DOHH2 (cell line): ENCODE measurements at regions not wholly inside any gene's neighbourhood (a gene's known extent, or its start where the extent isn't known, plus 50 kb on each side); places are given as distances from the start of the nearest gene placed in this dataset.

Experiments
- H3F3A ChIP-seq: fragments of 200-600 bp; sonication (generic), shearing (Covaris generic); 2 replicates; pipeline ENCODE4 v1.6.0; 2016; ENCODE audit warnings: antibody characterized with exemption, mild to moderate bottlenecking; ENCODE audit not compliant: control insufficient read depth, insufficient read depth
- H3K27ac ChIP-seq: fragments of 200-600 bp; sonication (generic); 2 replicates; pipeline ENCODE4 v1.5.1; 2014; ENCODE audit warnings: low read depth, mild to moderate bottlenecking, low read length, moderate library complexity
- H3K27me3 ChIP-seq: fragments of 200-600 bp; sonication (generic); 2 replicates; pipeline ENCODE4 v1.6.1; 2014; ENCODE audit warnings: mild to moderate bottlenecking, low read length, mixed read lengths; ENCODE audit not compliant: control insufficient read depth
- H3K36me3 ChIP-seq: fragments of 200-600 bp; sonication (generic); 2 replicates; pipeline ENCODE4 v1.6.1; 2014; ENCODE audit warnings: mild to moderate bottlenecking, low read length, moderate library complexity, mixed read lengths; ENCODE audit not compliant: control insufficient read depth
- H3K4me1 ChIP-seq: fragments of 200-600 bp; sonication (generic); 2 replicates; pipeline ENCODE4 v1.6.1; 2014; ENCODE audit warnings: mild to moderate bottlenecking, low read length, mixed read lengths; ENCODE audit not compliant: control insufficient read depth
- H3K4me2 ChIP-seq: fragments of 200-600 bp; sonication (generic); 2 replicates; pipeline ENCODE4 v1.6.0; 2014; ENCODE audit warnings: mild to moderate bottlenecking, low read length, moderate library complexity
- H3K4me3 ChIP-seq: fragments of 200-600 bp; sonication (generic); 2 replicates; pipeline ENCODE4 v1.5.1; 2014; ENCODE audit warnings: mild to moderate bottlenecking, low read length, mixed read lengths
- H3K79me2 ChIP-seq: fragments of 200-600 bp; sonication (generic); 2 replicates; pipeline ENCODE4 v1.6.1; 2014; ENCODE audit warnings: mild to moderate bottlenecking, low read length, mixed read lengths; ENCODE audit not compliant: control insufficient read depth
- H3K9me2 ChIP-seq: fragments of 200-600 bp; sonication (generic); replicated peaks from 2 replicates; pipeline ENCODE4 v1.6.1; 2014; ENCODE audit warnings: mild to moderate bottlenecking, low read length, mixed read lengths; ENCODE audit not compliant: control insufficient read depth
- H3K9me3 ChIP-seq: fragments of 200-600 bp; sonication (generic); 2 replicates; pipeline ENCODE4 v1.6.1; 2014; ENCODE audit warnings: antibody characterized with exemption, low read length, mixed read lengths; ENCODE audit not compliant: control insufficient read depth, insufficient read depth
- H4K20me1 ChIP-seq: fragments of 200-600 bp; sonication (generic); 2 replicates; pipeline ENCODE4 v1.6.0; 2014; ENCODE audit warnings: low read depth, mild to moderate bottlenecking, antibody characterized with exemption, low read length, moderate library complexity; ENCODE audit not compliant: control insufficient read depth, insufficient read depth
- CTCF ChIP-seq: fragments of 200-600 bp; sonication (generic); IDR thresholded peaks from one replicate; pipeline ENCODE4 v1.5.1; 2014; ENCODE audit warnings: antibody characterized with exemption, mild to moderate bottlenecking, low read depth, low read length; ENCODE audit not compliant: poor library complexity, severe bottlenecking
- EZH2phosphoT487 ChIP-seq: fragments of 200-600 bp; sonication (generic); IDR thresholded peaks from 2 replicates; pipeline ENCODE4 v1.6.1; 2017; ENCODE audit warnings: borderline replicate concordance, mild to moderate bottlenecking, antibody characterized with exemption, low read length, moderate library complexity, mixed read lengths

- no peaks in the 10 kb centered on the region for H4K20me1 ChIP-seq
- H3K27me3 ChIP-seq: no peaks in the 10 kb centered on the region
- no peaks in the 10 kb centered on the region for H3K9me3 ChIP-seq
- no peaks in the 10 kb centered on the region for H3K79me2 ChIP-seq
- no peaks in the 10 kb centered on the region for H3K4me1 ChIP-seq
- H3K27ac ChIP-seq: no peak overlapping the region
- no peak overlapping the region for H3K4me3 ChIP-seq
- no peaks in the 10 kb centered on the region for H3K36me3 ChIP-seq
- H3K9me2 ChIP-seq: no peaks in the 10 kb centered on the region
- no peaks in the 10 kb centered on the region for H3F3A ChIP-seq
- TF ChIP-seq CTCF (no peak), EZH2phosphoT487 (no peak)
- H3K4me2 ChIP-seq: no peak overlapping the region
Measured at GRCh38 chr1:37308031-37308960, 166.1 kb upstream of the ZC3H12A start.

GRCh38 chr1:37309574-37309973, 164.8 kb upstream of the ZC3H12A start:
- no peaks in the 10 kb centered on the region for H3K79me2 ChIP-seq
- no peaks in the 10 kb centered on the region for H3F3A ChIP-seq
- TF ChIP-seq EZH2phosphoT487: no peak
- no peak for TF ChIP-seq CTCF
- no peak overlapping the region for H3K27ac ChIP-seq
- H3K4me3 ChIP-seq: no peak overlapping the region
- H3K9me2 ChIP-seq: no peaks in the 10 kb centered on the region
- no peaks in the 10 kb centered on the region for H3K9me3 ChIP-seq
- H3K36me3 ChIP-seq: no peaks in the 10 kb centered on the region
- H4K20me1 ChIP-seq: no peaks in the 10 kb centered on the region
- no peak overlapping the region for H3K4me2 ChIP-seq
- no peaks in the 10 kb centered on the region for H3K4me1 ChIP-seq
- no peaks in the 10 kb centered on the region for H3K27me3 ChIP-seq

DNA sequence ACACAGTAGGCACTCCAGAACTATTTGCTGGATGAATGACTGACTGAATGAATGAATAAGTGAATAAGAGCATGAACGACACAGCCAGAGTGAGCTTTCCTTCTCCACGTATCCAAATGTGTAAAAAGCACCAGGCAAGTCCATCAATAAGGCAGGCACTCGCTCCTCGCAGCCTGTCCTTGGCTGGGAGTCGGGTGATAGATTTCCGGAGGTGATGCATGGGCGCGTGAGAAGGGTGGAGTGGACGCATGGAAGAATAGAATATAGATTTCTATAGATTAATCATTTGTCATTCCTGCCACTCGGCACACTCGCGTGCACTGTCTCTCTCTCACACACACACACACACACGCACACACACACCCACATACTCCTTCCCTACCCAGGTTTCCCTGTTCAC, 164.3 kb upstream of the ZC3H12A start:
- no peak overlapping the region for H3K4me2 ChIP-seq

More for the DNA sequence above, 164.3 kb upstream of the ZC3H12A start:
- Histone ChIP-seq H4K20me1 (no peaks in the 10 kb centered on the region), H3K4me3 (no peak overlapping the region), H3K27ac (no peak overlapping the region), H3K36me3 (no peaks in the 10 kb centered on the region), H3K9me3 (no peaks in the 10 kb centered on the region), H3K79me2 (no peaks in the 10 kb centered on the region), H3K27me3 (no peaks in the 10 kb centered on the region), H3F3A (no peaks in the 10 kb centered on the region), H3K9me2 (no peaks in the 10 kb centered on the region), H3K4me1 (no peaks in the 10 kb centered on the region)
- TF ChIP-seq EZH2phosphoT487: no peak
- TF ChIP-seq CTCF: no peak
